ENCODE measurements at regions not wholly inside any gene's neighbourhood (a gene's known extent, or its start where the extent isn't known, plus 50 kb on each side); places are given as distances from the start of the nearest gene placed in this dataset.

DNA sequence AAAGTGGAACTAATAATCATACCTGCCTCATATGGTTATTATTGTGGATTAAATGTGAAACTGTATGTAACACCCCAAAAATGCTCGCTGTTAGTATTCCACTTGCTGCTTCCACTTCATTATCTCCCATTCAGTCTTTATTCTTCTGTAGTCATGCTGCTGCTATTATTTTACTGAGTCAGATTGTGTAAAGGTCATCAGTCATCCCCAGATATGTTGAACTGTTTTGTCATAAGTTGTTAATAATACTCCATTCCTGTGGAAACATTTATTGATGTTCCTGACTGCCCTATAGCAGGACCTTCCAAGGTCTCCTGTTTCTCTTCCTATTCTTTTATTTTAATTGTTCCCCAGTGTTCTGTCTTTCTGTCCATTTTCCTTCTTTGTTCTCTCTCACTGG lies 1148.3 kb downstream of the EPHA7 start:
- ChIA-PET POLR2A (no interaction called here), CTCF (no interaction called here)
- H3K36me3 Mint-ChIP-seq (ENCODE audit: insufficient read depth, unreplicated experiment) = no peaks in the 10 kb centered on the region
- intact Hi-C loops (cut with micrococcal nuclease; ENCODE audit: unreplicated experiment) = no loop called here
- no peaks in the 10 kb centered on the region for H3K36me3 ChIP-seq (ENCODE audit: control insufficient read depth, insufficient read depth, low read length)
- no peak for DNase-seq
- no peak overlapping the region for H3K4me3 Mint-ChIP-seq (ENCODE audit: unreplicated experiment)
- H3K27me3 Mint-ChIP-seq (ENCODE audit: insufficient read depth, unreplicated experiment) = no peaks in the 10 kb centered on the region
- BruUV-seq (replicated peaks) = no TSS peak
- no peaks in the 10 kb centered on the region for H3K9me3 Mint-ChIP-seq (ENCODE audit: unreplicated experiment)
- TF ChIP-seq, protein P1, sequence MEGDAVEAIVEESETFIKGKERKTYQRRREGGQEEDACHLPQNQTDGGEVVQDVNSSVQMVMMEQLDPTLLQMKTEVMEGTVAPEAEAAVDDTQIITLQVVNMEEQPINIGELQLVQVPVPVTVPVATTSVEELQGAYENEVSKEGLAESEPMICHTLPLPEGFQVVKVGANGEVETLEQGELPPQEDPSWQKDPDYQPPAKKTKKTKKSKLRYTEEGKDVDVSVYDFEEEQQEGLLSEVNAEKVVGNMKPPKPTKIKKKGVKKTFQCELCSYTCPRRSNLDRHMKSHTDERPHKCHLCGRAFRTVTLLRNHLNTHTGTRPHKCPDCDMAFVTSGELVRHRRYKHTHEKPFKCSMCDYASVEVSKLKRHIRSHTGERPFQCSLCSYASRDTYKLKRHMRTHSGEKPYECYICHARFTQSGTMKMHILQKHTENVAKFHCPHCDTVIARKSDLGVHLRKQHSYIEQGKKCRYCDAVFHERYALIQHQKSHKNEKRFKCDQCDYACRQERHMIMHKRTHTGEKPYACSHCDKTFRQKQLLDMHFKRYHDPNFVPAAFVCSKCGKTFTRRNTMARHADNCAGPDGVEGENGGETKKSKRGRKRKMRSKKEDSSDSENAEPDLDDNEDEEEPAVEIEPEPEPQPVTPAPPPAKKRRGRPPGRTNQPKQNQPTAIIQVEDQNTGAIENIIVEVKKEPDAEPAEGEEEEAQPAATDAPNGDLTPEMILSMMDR (IDR thresholded peaks at IDR 0.05; ENCODE audit: insufficient read depth in 1 of 2, low read depth in 1 of 2, low read length in 1 of 2, severe bottlenecking in 1 of 2, unreplicated experiment in 1 of 2) = no peak
- no peaks in the 10 kb centered on the region for H3K4me1 ChIP-seq
- H3K27me3 ChIP-seq (replicated peaks; ENCODE audit: control insufficient read depth, insufficient read depth, low read length) = no peaks in the 10 kb centered on the region
- no peaks in the 10 kb centered on the region for H3K9me3 ChIP-seq
- H3K4me1 Mint-ChIP-seq (ENCODE audit: low read depth, unreplicated experiment) = no peaks in the 10 kb centered on the region
- H3K27ac Mint-ChIP-seq (ENCODE audit: unreplicated experiment) = no peak overlapping the region
- no peak overlapping the region for H3K4me3 ChIP-seq (ENCODE audit: low read depth, low read length)

DNA sequence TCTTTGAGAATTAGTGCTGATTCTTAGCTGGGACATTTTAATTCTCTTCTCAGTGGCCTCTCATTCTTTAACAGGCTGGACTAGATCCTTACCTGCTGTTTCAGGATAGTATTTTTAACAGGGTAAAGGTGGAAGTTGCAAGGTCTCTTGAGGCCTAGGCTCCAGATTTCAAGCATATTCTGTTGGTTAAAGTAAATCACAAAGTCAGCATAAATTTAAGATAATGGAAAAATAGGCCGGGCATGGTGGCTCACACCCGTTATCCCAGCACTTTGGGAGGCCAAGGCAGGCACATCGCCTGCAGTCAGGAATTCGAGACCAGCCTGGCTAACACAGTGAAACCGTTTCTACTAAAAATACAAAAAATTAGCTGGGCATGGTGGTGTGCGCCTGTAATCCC lies 1149.0 kb downstream of the EPHA7 start:
- intact Hi-C loops (cut with micrococcal nuclease; ENCODE audit: unreplicated experiment) = no loop called here
- Histone ChIP-seq H3K36me3 (ENCODE audit: control insufficient read depth, insufficient read depth, low read length) (no peaks in the 10 kb centered on the region), H3K4me1 (no peaks in the 10 kb centered on the region), H3K9me3 (no peaks in the 10 kb centered on the region), H3K27me3 (replicated peaks; ENCODE audit: control insufficient read depth, insufficient read depth, low read length) (no peaks in the 10 kb centered on the region), H3K4me3 (ENCODE audit: low read depth, low read length) (no peak overlapping the region)
- Mint-ChIP-seq H3K4me3 (ENCODE audit: unreplicated experiment) (no peak overlapping the region), H3K27me3 (ENCODE audit: insufficient read depth, unreplicated experiment) (no peaks in the 10 kb centered on the region), H3K9me3 (ENCODE audit: unreplicated experiment) (no peaks in the 10 kb centered on the region), H3K4me1 (ENCODE audit: low read depth, unreplicated experiment) (no peaks in the 10 kb centered on the region), H3K36me3 (ENCODE audit: insufficient read depth, unreplicated experiment) (no peaks in the 10 kb centered on the region), H3K27ac (ENCODE audit: unreplicated experiment) (no peak overlapping the region)
- BruUV-seq (replicated peaks) = no TSS peak
- ChIA-PET POLR2A (no interaction called here), CTCF (no interaction called here)
- TF ChIP-seq, protein P1 (IDR thresholded peaks at IDR 0.05; ENCODE audit: insufficient read depth in 1 of 2, low read depth in 1 of 2, low read length in 1 of 2, severe bottlenecking in 1 of 2, unreplicated experiment in 1 of 2) = no peak
- no peak for DNase-seq

DNA sequence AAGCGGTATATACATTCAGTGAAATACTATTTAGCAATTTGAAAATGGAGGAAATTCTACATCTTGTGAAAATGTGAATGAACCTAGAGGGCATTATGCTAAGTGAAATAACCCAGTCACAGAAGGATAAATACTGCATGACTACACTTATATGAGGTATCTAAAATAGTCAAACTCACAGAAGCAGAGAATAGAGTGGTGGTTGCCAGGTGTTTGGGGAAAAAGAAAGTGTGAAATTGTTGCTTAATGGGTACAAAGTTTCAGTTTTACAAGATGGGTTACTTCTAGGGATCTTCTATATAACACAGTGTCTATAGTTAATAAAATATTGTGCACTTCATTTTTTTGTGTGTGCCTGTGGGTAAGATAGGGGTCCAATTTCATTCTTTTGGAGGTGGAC lies 1152.0 kb downstream of the EPHA7 start:
- intact Hi-C loops (cut with micrococcal nuclease; ENCODE audit: unreplicated experiment) = no loop called here
- TF ChIP-seq, protein P1 (IDR thresholded peaks at IDR 0.05; ENCODE audit: insufficient read depth in 1 of 2, low read depth in 1 of 2, low read length in 1 of 2, severe bottlenecking in 1 of 2, unreplicated experiment in 1 of 2) = no peak
- no peaks in the 10 kb centered on the region for H3K36me3 ChIP-seq (ENCODE audit: control insufficient read depth, insufficient read depth, low read length)
- H3K4me1 Mint-ChIP-seq (ENCODE audit: low read depth, unreplicated experiment) = no peaks in the 10 kb centered on the region
- ChIA-PET POLR2A (no interaction called here), CTCF (no interaction called here)
- no peaks in the 10 kb centered on the region for H3K9me3 Mint-ChIP-seq (ENCODE audit: unreplicated experiment)
- no peak overlapping the region for H3K4me3 ChIP-seq (ENCODE audit: low read depth, low read length)
- no TSS peak for BruUV-seq (replicated peaks)
- H3K36me3 Mint-ChIP-seq (ENCODE audit: insufficient read depth, unreplicated experiment) = no peaks in the 10 kb centered on the region
- H3K9me3 ChIP-seq = no peaks in the 10 kb centered on the region
- H3K27ac Mint-ChIP-seq (ENCODE audit: unreplicated experiment) = no peak overlapping the region
- no peak for DNase-seq
- H3K4me1 ChIP-seq = no peaks in the 10 kb centered on the region
- H3K27me3 ChIP-seq (replicated peaks; ENCODE audit: control insufficient read depth, insufficient read depth, low read length) = no peaks in the 10 kb centered on the region
- H3K4me3 Mint-ChIP-seq (ENCODE audit: unreplicated experiment) = no peak overlapping the region
- H3K27me3 Mint-ChIP-seq (ENCODE audit: insufficient read depth, unreplicated experiment) = peaks cover 4% of the 10 kb centered on the region

All from Caco-2 (cell line).